ENCODE measurements at regions not wholly inside any gene's neighbourhood (a gene's known extent, or its start where the extent isn't known, plus 50 kb on each side); places are given as distances from the start of the nearest gene placed in this dataset.

- TF ChIP-seq CTCF (conservative IDR thresholded peaks at IDR 0.05; ENCODE audit: low read depth in 2 of 2) (no peak), EZH2 (IDR thresholded peaks at IDR 0.05; ENCODE audit: low read depth, unreplicated experiment) (no peak), JUNB (IDR thresholded peaks at IDR 0.05; ENCODE audit: unreplicated experiment) (no peak), ZNF331 (CRISPR knock-in tag; IDR thresholded peaks at IDR 0.05; ENCODE audit: low read depth) (no peak), EZH2phosphoT487 (IDR thresholded peaks at IDR 0.05; ENCODE audit: unreplicated experiment) (no peak), POLR2AphosphoS5 (IDR thresholded peaks at IDR 0.05; ENCODE audit: low read depth) (no peak)
Observed at GRCh38 chr5:2806176-2806575, 54.7 kb upstream of the IRX2 start.
